ENCODE measurements at regions not wholly inside any gene's neighbourhood (a gene's known extent, or its start where the extent isn't known, plus 50 kb on each side); places are given as distances from the start of the nearest gene placed in this dataset.

DNA sequence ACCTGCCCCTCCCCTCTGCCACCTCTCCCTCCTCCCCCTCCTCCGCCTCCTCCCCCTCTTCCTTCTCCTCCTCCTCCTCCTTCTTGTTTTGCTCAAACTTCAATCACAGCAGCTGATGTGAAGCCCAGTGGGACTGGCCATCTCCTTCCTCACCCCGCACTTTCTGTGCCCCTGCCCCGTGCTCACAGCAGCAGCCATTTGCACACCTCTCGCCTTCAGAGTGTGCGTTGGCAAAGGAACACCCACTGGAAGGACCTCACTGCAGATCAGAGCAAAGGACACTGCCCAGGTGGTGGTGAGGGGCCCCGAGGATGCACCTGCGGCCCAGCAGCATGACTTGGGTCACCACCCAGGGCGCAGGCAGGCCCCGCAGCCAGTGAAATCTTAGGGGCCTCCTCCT is 98.8 kb downstream of the SOX1 start:
- TF ChIP-seq, protein P1, sequence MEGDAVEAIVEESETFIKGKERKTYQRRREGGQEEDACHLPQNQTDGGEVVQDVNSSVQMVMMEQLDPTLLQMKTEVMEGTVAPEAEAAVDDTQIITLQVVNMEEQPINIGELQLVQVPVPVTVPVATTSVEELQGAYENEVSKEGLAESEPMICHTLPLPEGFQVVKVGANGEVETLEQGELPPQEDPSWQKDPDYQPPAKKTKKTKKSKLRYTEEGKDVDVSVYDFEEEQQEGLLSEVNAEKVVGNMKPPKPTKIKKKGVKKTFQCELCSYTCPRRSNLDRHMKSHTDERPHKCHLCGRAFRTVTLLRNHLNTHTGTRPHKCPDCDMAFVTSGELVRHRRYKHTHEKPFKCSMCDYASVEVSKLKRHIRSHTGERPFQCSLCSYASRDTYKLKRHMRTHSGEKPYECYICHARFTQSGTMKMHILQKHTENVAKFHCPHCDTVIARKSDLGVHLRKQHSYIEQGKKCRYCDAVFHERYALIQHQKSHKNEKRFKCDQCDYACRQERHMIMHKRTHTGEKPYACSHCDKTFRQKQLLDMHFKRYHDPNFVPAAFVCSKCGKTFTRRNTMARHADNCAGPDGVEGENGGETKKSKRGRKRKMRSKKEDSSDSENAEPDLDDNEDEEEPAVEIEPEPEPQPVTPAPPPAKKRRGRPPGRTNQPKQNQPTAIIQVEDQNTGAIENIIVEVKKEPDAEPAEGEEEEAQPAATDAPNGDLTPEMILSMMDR (conservative IDR thresholded peaks at IDR 0.05; ENCODE audit: low read depth in 2 of 2): no peak
- TF ChIP-seq EZH2phosphoT487 (IDR thresholded peaks at IDR 0.05; ENCODE audit: unreplicated experiment) (no peak), EZH2 (IDR thresholded peaks at IDR 0.05; ENCODE audit: low read depth, unreplicated experiment) (no peak), ZNF114 (CRISPR knock-in tag; IDR thresholded peaks at IDR 0.05) (no peak)

Data from GM23338 (cell line).